HEK293 (cell line): ENCODE measurements at regions not wholly inside any gene's neighbourhood (a gene's known extent, or its start where the extent isn't known, plus 50 kb on each side); places are given as distances from the start of the nearest gene placed in this dataset.
"Not testable (repeated sequence)": the region's sequence is repeated elsewhere in the genome, so short reads cannot be mapped to it uniquely, and the experiment has no call there.

Experiments
- CTCF ChIP-seq: fragments of 450-650 bp; formaldehyde crosslinking; IDR thresholded peaks from 2 replicates; pipeline ENCODE4 v1.5.1; 2016; ENCODE audit warnings: missing biosample characterization, missing genetic modification characterization
- PRDM10 ChIP-seq: fragments of 450-650 bp; formaldehyde crosslinking; IDR thresholded peaks from 2 replicates; pipeline ENCODE4 v1.5.1; 2016; ENCODE audit warnings: missing biosample characterization, missing genetic modification characterization
- TCF7L2 ChIP-seq: IDR thresholded peaks from 2 replicates; pipeline ENCODE4 v1.6.1; 2011; ENCODE audit warnings: low read depth, mild to moderate bottlenecking, inconsistent platforms, low read length, moderate library complexity, borderline replicate concordance
- ZBTB26 ChIP-seq: fragments of 450-650 bp; formaldehyde crosslinking; optimal IDR thresholded peaks from 2 replicates; pipeline ENCODE3; 2016; ENCODE audit warnings: missing biosample characterization, mild to moderate bottlenecking, missing genetic modification characterization
- ZNF121 ChIP-seq: fragments of 450-650 bp; formaldehyde crosslinking; IDR thresholded peaks from 2 replicates; pipeline ENCODE4 v1.5.1; 2016; ENCODE audit warnings: missing biosample characterization, missing genetic modification characterization
- ZNF16 ChIP-seq: fragments of 450-650 bp; formaldehyde crosslinking; IDR thresholded peaks from 2 replicates; pipeline ENCODE4 v1.5.1; 2016; ENCODE audit warnings: low read depth, missing biosample characterization, missing genetic modification characterization
- ZNF175 ChIP-seq: fragments of 450-650 bp; formaldehyde crosslinking; IDR thresholded peaks from 2 replicates; pipeline ENCODE4 v1.5.1; 2016; ENCODE audit warnings: missing biosample characterization, missing genetic modification characterization
- ZNF350 ChIP-seq: fragments of 450-650 bp; formaldehyde crosslinking; IDR thresholded peaks from 2 replicates; pipeline ENCODE4 v1.5.0; 2017; ENCODE audit warnings: missing biosample characterization, mild to moderate bottlenecking, missing genetic modification characterization
- ZNF510 ChIP-seq: fragments of 450-650 bp; formaldehyde crosslinking; IDR thresholded peaks from 2 replicates; pipeline ENCODE4 v1.5.1; 2018; ENCODE audit warnings: mild to moderate bottlenecking, missing genetic modification characterization, missing biosample characterization; ENCODE audit not compliant: insufficient replicate concordance
- ZNF513 ChIP-seq: fragments of 450-650 bp; IDR thresholded peaks from 2 replicates; pipeline ENCODE4 v1.5.1; 2018; ENCODE audit warnings: missing biosample characterization, missing genetic modification characterization
- ZNF530 ChIP-seq: fragments of 450-650 bp; formaldehyde crosslinking; IDR thresholded peaks from 2 replicates; pipeline ENCODE4 v1.5.1; 2016; ENCODE audit warnings: low read depth, missing biosample characterization, missing genetic modification characterization
- ZNF560 ChIP-seq: fragments of 450-650 bp; formaldehyde crosslinking; IDR thresholded peaks from 2 replicates; pipeline ENCODE4 v1.5.1; 2017; ENCODE audit warnings: missing biosample characterization, missing genetic modification characterization, borderline replicate concordance
- ZNF670 ChIP-seq: fragments of 450-650 bp; formaldehyde crosslinking; IDR thresholded peaks from 2 replicates; pipeline ENCODE4 v1.5.1; 2016; ENCODE audit warnings: missing biosample characterization, missing genetic modification characterization, low read depth

GRCh38 chr2:42989283-42990081, 197.1 kb upstream of the HAAO start:
- TF ChIP-seq CTCF (tag by site-specific recombination); TCF7L2; ZNF350 (tag by site-specific recombination); ZNF670 (tag by site-specific recombination); ZNF513 (tag by site-specific recombination); ZNF530; ZBTB26 (tag by site-specific recombination); ZNF121; ZNF560; ZNF175; ZNF510 (tag by site-specific recombination); ZNF16 (tag by site-specific recombination); PRDM10: not testable (repeated sequence)
